ENCODE measurements at regions not wholly inside any gene's neighbourhood (a gene's known extent, or its start where the extent isn't known, plus 50 kb on each side); places are given as distances from the start of the nearest gene placed in this dataset.

DNA sequence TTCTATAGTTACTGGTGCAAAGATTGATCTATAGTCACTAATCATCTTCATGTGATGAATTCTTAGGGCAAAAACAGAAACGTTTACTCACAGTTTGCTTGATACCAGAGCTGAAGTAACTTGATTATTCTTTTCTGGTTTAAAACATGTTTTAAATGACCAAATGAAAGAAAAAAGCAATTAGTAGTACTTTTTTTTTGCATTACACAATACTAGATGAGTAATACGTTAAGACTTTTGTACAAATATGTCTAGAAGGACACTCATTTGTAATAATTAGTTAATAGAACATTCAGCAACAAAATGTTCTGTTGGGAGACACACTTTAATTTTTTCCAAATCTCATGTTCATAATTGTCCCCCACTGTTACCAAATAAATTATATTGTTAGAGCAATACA, 523.2 kb downstream of the SOX2 start:
- DNase-seq = no peak

DNA sequence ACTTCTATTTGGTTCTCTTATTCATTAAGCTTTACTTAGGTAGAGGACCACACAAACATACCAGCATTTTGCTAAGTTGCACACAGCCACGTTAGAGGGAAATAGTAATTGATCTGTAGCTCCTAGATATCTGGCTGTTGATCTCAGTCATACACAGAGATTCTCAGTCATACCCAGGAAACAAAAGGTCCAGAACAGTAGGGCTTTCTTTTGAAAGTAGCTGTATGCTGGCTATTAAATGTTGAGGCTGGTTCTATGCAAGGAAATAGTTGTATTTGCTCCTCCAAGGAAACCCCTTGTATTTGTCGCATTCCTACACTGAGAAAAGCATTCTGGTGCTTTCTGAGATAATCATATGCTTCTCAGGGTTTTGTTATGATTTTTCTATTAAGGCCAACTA, 523.8 kb downstream of the SOX2 start:
- DNase-seq = no peak

- DNase-seq = no peak
Measured at GRCh38 chr3:182238126-182238525, 526.4 kb downstream of the SOX2 start.

DNA sequence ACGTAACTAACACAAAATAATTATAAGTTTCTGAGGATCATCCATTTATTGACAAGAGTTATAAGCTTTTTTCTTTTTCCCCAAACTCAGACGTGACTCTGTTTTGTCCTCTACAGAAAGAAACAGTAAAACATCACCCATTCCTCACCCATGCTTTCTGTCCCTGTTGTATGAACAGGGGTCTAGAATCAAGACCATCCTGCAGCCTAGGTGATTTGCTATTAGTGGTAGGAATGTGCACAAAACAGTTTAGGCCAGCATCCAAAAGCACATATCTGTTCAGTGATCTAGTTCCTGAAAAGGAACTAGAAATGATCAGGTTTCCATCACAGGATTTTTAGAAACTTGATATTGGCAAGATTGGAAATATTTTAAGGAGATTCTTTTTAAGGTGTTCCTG, 527.6 kb downstream of the SOX2 start:
- DNase-seq = no peak

DNA sequence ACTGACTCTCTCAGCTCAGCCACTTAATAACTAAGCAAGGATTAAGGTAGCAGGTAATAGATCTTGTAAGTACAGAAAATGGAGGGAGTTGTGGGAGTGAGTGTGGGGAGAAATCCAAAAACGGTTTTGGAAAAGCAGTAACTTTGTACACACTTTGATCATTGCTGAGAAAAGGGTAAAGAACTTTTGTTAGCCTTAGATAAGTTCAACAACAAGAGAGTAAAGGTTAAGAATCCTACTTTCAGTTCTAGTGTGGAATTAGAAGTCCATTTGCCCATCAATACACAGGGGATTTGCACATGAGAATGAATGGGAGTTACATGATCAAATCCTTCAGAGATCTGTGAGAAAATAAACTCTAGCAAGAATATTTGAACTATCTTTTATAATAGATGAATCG, 528.7 kb downstream of the SOX2 start:
- no peak for DNase-seq

DNA sequence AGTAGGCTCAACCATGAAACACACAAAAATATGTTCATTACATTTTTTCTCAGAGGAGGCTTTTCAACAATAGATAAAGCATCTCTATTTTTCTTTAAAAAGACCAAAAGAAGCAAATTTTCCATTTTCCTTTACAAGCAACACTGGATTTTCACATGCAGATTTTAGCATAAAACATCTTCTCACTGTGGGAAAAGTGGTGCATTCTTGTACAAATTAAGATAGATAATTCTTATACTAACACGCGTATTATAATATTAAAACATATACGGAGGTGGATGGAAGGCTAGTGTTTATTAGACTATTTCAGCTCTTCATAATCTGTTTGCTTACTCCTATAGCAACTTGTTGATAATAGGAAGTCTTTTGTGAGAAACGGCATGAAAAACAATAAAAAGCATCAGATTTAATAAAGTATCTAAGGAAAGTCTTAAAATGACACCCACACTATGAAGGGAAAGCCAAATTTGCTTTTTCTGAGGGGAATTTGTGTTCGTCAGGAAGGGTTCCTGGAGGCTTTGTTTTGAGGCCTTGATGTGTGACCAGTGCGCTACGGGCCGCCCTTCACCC, 529.6 kb downstream of the SOX2 start:
- no peak for DNase-seq

DNA sequence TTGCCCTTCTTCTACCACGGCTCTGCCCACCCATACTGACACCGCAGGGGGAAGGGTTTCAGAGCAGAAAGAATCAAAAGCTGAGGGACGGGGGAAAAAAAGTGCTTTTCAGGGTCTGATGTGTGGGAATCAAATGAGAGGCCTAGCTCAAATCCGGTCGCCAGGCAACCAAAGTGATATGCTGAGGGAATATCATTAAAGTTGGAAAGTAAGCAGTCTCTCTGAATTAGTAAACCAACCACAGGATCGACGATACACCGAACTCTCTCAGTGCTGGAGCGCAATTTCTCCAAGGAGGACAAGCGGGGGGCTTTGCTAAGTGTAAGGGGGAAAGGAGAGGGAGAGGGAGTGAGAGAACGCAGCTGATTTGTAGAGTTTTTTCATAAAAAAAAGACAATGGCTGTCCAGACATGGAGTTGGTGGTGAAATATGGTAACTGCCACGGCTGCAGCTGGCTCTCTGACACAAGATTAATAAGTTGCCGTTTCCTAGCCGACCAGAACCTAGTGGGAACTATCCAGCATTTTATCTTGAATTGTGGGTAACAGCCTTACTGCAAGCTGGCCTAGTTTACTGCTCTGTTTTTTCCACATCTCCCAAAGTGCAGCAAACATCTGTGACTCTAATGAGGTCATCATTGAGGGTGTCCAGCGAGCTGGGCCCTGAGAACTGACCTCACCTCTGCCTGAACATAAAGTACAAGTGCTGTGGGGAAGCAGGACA, 530.2 kb downstream of the SOX2 start:
- no peak for DNase-seq

DNA sequence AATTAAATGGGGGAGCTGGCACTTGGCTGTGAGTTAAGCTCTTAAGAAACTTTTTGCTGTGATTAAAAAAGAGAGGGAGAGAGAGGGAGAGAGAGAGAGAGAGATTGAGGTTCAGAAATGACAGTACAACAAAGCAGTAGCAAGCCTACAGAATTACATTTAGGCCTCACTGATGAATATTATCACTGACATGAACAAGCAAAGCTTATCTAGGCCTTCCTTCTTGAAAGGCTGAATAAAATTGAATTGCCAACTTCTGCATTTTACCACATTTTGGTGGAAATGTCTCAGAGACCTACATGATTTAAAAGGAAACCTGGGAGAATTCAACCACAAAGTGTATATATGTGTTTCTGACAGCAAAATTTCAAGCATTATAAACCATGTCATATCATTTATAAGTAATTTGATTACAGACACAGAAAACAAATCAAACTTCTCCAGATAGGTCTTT, 530.8 kb downstream of the SOX2 start:
- no peak for DNase-seq

DNA sequence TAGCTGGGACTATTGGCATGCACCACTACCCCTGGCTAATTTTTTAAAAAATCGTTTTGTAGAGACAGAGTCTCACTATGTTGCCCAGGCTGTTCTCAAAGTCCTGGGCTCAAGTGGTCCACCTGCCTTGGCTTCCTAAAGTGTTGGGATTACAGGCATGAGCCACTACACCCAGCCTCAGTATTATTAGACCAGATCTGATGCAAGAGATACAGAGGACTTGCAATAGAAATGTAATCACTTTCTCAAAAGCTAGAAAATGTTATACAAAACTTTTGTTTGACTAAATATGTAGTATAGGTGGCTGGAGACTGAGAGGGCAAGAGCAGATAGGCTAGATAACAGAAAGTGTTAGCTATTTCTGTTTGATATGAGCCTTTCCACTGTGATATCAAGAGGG, 531.9 kb downstream of the SOX2 start:
- no peak for DNase-seq

DNA sequence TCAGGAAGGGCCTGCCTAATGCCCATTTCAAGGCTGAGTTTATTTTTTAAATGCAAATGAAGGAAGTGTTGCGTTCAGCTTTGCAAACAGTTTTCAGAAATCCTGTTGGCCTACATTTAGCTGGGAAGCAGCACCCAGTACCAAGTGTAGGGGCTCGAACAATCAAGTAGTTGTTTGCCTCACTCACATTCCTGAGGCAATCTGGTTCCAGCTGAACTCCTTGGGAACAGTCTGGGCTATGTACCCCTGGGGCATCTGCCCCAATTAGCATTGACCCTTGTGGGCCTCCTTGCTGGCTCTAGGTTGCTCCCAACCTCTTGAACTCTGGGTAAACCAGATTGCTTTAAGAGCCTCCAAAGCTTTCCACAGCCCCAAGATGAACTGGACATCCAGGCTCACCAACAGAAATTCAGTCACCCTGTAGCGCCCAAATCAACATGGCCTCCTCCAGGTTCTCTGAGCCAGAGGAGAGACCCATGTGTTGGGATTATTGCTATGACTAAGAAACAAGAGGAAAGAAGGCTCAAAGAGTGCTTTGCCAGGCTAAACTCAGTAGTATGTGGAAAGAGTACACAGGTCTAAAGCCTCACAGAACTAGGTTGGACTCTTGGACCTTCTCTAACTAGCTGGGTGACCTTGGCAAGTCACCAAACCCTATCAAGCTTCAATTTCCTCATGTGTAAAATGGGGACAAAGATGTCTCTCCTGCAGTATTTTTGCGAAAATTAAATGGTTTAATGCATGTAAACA, 532.7 kb downstream of the SOX2 start:
- no peak for DNase-seq

DNA sequence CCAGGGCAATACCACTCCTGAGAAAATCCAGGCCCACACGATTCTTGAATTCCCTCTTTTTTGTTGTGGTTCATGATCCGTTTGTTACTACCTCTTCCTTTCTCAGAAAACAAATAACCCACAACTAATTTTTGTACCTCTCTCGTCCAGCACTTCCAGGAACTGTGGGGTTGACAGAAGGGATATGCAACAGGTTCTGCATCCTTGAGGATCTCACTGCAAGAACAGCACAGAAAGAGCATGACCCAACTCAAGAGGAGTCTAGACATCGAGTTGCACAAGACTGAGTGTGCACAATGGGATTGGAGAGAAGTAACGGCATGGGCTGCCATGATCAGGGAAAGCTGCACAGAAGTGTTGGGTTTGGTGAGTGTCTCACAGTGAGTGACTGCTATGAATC, 533.3 kb downstream of the SOX2 start:
- no peak for DNase-seq

DNA sequence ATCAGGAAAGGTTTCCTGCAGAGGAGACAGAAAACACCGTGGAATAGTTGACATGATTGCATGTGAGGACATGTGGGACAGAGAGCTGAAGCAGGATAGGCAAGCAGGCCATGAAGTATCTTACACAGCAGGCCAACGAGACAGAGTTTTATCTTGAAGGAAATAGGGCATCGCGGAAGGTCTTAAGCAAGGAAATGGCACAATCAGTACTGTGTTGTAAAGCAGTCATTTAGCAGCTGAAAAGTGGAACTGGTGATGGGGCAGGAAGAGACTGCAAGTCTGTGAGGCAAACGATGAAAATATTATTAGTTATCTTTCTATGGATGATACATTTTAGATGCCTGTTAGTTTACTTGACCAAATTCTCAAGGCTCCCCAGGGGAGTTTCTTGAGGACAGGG, 535.1 kb downstream of the SOX2 start:
- DNase-seq = no peak

DNA sequence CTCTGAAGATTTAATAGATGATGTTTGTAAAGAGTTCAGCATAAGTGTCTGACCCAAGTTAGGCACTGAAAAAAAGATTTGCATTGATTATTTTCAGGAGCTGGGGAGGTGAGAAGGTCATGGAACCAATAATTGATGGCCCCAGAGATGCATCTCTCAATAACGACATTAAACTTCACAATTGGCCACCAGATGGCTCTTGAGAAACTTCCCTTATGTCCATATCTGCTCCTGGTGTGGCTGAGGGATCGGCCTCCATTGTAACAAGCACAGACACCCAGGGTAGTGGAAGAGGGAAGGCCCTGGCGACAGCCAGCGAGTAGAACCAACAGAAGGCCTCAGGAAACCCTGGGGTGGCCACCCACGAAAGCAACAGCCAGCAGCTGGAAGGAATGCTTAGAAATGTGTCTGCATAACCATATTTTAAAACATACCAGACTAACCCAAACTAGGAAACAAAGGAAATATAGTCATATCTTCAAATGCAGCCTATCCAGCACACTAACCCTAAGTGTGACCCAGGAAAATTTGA, 536.7 kb downstream of the SOX2 start:
- no peak for DNase-seq

DNA sequence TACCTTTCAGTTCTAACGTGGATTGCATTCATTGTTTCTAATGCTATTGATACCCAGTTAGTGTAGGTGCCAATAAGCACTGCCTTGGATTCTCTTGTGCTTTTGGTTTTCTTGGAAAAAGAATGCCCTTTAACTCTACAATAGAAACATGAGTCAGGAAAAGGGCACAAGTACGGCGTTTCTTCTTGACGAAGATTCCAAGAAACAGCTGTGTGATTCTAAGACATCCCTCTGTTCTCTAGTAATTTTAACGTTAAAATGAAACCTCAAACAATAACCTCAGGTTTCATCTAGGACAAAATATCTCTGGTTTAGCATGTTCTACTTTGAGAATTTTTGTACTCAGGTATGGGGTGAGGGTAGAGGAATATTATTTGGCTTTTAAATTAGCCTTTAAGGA, 540.5 kb upstream of the ATP11B start:
- DNase-seq = no peak

DNA sequence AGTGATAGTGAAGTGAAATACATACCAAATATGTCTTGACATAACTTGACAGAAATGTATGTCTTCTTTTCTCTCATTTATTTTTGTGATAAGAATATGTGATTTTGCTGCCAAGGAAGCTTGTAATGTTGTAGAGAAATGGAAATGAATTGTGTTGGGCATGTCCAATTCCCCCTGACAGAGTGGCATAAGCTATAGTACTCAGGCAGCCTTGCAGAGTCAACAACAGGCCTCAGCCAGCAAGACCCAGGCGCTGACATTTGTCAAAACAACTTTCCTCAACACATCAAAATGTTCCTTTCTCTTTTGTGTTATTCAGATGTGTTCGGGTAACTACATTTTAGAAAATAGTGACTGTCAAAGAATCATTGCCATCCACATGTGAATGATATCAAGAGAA, 538.1 kb upstream of the ATP11B start:
- no peak for DNase-seq

DNA sequence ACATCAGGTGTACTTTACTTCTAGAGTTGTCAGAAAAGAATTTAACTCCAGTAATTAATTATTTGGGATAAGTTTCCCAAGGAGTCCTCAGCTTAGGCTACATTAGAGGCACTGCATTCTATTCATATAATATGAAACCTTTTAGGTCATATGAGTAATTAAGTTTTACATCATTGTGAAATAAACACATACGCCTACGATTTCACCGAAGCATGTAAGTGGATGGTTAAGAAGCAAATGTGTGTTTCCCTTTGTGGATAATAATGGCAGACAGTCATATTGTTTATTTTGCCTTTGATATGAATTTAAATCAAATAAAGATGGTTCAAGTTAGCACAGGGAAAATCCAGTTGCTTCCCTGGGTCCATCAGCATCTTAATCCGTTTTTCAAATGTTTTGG, 535.9 kb upstream of the ATP11B start:
- no peak for DNase-seq

DNA sequence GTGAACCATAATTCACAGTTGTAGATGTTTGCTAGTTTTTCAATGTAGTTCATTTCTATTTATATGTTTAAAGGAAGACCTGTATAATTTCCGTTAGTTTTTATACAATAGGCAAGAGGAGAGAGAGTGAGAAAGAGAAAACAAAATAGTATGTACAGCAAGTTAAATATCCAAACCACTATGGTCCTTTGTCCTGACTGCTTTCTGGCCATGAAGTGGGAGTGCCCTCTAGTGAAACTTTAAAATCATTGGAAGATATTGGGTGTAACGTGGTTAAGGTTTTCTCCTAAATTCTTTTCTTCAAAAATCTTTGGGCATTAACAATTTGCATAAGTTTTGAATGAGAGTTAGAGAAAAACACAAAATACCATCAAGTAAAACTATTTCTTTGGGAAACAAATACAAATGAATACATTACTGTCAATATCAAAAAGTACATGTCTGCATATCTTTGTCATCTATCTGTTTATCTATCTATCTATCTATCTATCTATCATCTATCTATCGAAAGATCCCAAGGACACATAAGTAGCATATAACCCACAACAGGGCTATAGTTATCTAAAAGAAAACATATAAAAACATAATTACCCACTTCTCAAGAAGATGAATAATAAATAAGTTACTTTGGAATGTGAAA, 534.6 kb upstream of the ATP11B start:
- peak in 1 of 2 experiments; percentile 5 for DNase-seq

- no peak for DNase-seq
Measured at GRCh38 chr3:182259579-182259978, 533.7 kb upstream of the ATP11B start.

GRCh38 chr3:182261041-182261440, 532.3 kb upstream of the ATP11B start:
- DNase-seq = no peak

- DNase-seq = no peak
Measured at GRCh38 chr3:182268711-182269110, 524.6 kb upstream of the ATP11B start.

GRCh38 chr3:182276512-182276911, 516.8 kb upstream of the ATP11B start:
- no peak for DNase-seq

DNA sequence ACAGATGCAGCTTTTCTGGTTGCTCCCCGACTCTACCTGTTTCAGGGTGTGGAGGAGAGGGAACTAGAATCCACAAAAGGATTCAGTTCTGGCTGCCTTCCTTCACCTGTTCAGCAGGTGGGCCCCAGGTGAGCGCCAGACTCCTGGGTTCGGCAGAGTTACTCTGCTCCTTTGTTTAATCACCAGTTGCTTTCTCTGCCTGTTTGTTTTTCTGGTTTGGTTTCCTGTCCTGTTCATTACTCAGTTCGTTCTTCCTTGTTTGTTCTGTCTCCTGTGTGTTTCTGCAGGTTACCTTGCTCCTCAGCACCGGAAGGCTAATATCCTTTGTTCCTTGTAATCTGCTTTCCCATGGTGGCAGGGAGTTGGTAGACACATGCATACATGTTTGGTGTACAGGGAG, 508.5 kb upstream of the ATP11B start:
- peak in 1 of 2 experiments; percentile 15 for DNase-seq

DNA sequence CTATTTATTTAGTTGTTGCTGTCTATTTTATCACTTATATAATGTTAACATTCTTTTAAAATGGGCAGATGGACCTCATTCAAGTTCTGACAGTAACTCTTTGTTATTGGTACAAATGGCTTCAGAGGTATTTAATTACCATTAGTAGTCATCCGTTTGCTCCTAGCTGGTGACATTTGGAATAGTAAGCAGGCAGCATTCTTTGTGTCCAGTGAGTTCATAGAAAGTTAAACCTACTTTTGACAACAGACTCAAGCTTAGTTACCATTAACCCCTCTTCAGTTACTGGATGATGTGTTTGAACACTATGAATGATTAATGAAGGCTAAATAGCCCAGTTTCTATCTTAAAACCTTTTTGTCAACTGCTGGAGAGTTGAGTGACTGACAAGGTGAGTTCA, 500.7 kb upstream of the ATP11B start:
- no peak for DNase-seq

DNA sequence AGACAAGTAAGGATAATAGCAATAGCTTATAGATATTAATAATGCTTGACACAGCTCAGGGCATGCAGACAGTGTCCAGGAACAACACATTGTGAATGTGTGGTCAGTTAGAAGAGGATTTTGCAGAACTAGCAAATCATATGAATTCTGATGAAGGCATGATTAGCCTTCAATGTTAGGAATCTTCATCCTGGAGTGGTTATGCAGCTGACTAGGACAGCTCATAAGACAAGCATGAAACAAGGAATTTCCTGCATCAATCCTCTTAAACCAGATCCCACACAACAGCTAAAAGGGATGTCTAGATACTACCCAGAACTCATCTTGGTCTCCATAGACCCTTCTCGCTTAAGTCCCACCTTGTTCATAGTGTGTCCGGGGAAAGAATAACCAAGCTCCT, 499.0 kb upstream of the ATP11B start:
- DNase-seq = no peak
